ENCODE measurements at regions not wholly inside any gene's neighbourhood (a gene's known extent, or its start where the extent isn't known, plus 50 kb on each side); places are given as distances from the start of the nearest gene placed in this dataset.
"Not testable (repeated sequence)": the region's sequence is repeated elsewhere in the genome, so short reads cannot be mapped to it uniquely, and the experiment has no call there.

- H3K9me3 ChIP-seq (ENCODE audit: severe bottlenecking): peaks cover 3% of the 10 kb centered on the region
- no peaks in the 10 kb centered on the region for H3K36me3 ChIP-seq
- H3K4me3 ChIP-seq (ENCODE audit: low read depth, low read length): no peak overlapping the region
- DNase-seq: no peak
- H3K27me3 ChIP-seq (ENCODE audit: insufficient read depth, low read depth, severe bottlenecking): no peaks in the 10 kb centered on the region
- TF ChIP-seq CTCF (IDR thresholded peaks at IDR 0.05; ENCODE audit: low read depth, low read length): no peak
- H3K27ac ChIP-seq: no peak overlapping the region
Observed at GRCh38 chr11:50333861-50334260, 301.2 kb downstream of the OR4C45 start.

DNA sequence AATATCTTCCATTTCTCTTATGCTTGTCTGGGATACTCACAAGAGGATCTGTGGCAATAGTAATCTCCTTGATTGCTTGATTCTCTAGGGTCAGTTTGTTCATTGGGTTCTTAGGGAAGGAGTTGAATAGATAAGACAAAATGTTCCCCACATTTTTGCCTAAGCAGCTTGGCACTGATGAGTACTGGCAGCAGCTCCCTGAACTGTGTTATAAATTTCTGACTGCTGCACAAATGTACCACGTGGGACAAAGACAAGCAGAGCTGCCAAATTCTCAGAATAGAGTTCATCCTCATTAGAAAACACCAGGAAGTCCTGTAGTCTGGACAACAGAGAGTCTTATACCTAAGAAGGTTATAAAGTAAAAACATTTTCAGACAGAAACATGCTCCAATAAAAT is 304.8 kb downstream of the OR4C45 start:
- H3K27ac ChIP-seq; H3K27me3 ChIP-seq (ENCODE audit: insufficient read depth, low read depth, severe bottlenecking); DNase-seq; H3K36me3 ChIP-seq; H3K4me3 ChIP-seq (ENCODE audit: low read depth, low read length); H3K9me3 ChIP-seq (ENCODE audit: severe bottlenecking): not testable (repeated sequence)

DNA sequence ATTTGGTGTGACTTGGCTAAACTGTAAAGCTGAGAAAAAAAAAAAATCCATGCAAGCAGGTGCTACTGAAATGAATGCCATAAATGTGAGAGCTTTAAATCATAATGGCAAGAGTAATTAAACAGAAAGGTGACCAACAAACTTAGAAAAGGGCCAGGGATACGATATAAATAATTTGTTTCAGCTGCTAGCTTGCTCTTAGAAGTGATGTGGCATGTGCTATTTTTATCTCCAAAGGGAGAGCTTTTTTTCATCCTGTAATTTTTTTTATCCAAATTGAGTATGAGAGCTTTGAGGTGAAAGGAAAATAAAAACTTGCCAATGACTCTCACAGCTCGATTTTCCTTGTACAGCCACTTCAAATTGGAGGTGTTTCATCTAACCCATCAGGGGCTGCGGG is 315.3 kb downstream of the OR4C45 start:
- DNase-seq; H3K36me3 ChIP-seq; H3K4me3 ChIP-seq (ENCODE audit: low read depth, low read length); H3K9me3 ChIP-seq (ENCODE audit: severe bottlenecking); H3K27ac ChIP-seq; H3K27me3 ChIP-seq (ENCODE audit: insufficient read depth, low read depth, severe bottlenecking): not testable (repeated sequence)

DNA sequence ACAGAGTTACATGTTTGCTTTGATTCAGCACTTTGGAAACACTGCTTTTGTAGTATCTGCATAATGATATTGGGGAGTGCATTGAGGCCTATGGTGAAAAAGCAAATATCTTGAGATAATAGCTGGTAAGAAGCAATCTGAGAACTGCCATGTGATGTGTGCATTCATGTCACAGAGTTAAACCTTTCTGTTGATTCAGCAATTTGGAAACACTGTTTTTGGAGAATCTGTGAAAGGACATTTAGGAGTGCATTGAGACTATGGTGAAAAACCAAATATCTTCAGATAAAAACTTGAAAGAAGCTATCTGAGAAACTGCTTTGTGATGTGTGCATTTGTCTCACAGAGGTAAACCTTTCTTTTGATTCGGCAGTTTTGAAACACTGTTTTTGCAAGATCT is 346.8 kb downstream of the OR4C45 start:
- Histone ChIP-seq H3K9me3 (ENCODE audit: severe bottlenecking) (no peaks in the 10 kb centered on the region), H3K27ac (no peak overlapping the region), H3K27me3 (ENCODE audit: insufficient read depth, low read depth, severe bottlenecking) (no peaks in the 10 kb centered on the region), H3K36me3 (no peaks in the 10 kb centered on the region), H3K4me3 (ENCODE audit: low read depth, low read length) (no peak overlapping the region)
- DNase-seq: no peak
- TF ChIP-seq CTCF (IDR thresholded peaks at IDR 0.05; ENCODE audit: low read depth, low read length): no peak

DNA sequence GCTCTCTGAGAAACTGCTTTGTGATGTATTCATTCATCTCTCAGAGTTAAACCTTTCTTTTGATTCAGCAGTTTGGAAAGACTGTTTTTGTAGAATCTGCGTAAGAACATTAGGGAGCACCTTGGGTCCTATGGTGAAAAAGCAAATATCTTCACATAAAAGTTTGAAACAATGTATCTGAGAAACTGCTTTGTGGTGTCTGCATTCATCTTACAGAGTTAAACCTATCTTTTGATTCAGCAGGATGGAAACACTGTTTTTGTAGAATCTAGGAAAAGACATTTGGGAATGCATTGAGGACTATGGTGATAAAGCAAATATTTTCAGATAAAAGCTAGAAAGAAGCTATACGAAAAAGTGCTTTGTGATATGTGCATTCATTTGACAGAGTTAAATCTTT is 361.3 kb downstream of the OR4C45 start:
- H3K9me3 ChIP-seq (ENCODE audit: severe bottlenecking): peaks cover 2% of the 10 kb centered on the region
- DNase-seq: no peak
- no peaks in the 10 kb centered on the region for H3K27me3 ChIP-seq (ENCODE audit: insufficient read depth, low read depth, severe bottlenecking)

DNA sequence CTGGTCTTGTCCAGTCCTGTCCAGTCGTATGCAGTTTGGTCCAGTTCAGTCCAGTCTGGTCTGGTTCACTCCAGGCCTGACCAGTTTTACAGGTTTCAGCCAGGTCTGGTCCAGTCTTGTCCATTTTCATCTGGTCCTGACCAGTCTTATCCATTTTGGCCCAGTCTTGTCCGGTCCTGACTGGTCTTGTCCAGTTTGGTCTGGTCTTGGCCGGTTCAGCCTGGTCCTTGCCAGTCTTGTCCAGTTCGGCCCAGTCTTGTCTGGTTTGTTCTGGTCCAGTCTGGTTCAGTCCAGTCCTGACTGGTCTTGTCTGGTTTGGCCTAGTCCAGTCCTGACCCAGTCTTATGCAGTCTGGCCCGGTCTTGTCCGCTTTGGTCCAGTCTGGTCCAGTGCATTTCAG is 380.2 kb downstream of the OR4C45 start:
- Histone ChIP-seq H3K36me3 (no peaks in the 10 kb centered on the region), H3K4me3 (ENCODE audit: low read depth, low read length) (no peak overlapping the region), H3K27me3 (ENCODE audit: insufficient read depth, low read depth, severe bottlenecking) (no peaks in the 10 kb centered on the region), H3K27ac (no peak overlapping the region), H3K9me3 (ENCODE audit: severe bottlenecking) (peaks cover 3% of the 10 kb centered on the region)
- DNase-seq: no peak
- TF ChIP-seq CTCF (IDR thresholded peaks at IDR 0.05; ENCODE audit: low read depth, low read length): no peak

More for the DNA sequence above, 361.3 kb downstream of the OR4C45 start:
- Histone ChIP-seq H3K36me3 (no peaks in the 10 kb centered on the region), H3K4me3 (ENCODE audit: low read depth, low read length) (no peak overlapping the region), H3K27ac (no peak overlapping the region)
- no peak for TF ChIP-seq CTCF (IDR thresholded peaks at IDR 0.05; ENCODE audit: low read depth, low read length)

DNA sequence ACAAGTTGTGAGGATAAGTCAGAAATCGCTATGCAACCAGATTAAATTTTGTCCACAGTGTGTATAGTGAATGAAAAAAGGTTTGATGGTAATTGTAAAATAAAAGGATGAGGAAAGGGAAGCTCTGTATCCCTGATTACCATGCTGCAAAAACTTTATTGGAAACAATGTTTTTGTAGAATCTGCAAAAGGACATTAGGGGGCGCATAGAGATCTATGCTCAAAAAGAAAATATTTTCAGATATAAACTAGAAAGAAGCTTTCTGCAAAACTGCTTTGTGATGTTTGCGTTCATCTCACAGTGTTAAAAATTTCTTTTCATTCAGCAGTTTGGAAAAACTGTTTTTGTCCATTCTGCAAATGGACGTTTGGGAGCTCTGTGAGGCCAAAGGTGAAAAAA is 390.5 kb downstream of the OR4C45 start:
- H3K27me3 ChIP-seq (ENCODE audit: insufficient read depth, low read depth, severe bottlenecking): no peaks in the 10 kb centered on the region
- no peak overlapping the region for H3K27ac ChIP-seq
- no peaks in the 10 kb centered on the region for H3K9me3 ChIP-seq (ENCODE audit: severe bottlenecking)
- no peaks in the 10 kb centered on the region for H3K36me3 ChIP-seq
- no peak overlapping the region for H3K4me3 ChIP-seq (ENCODE audit: low read depth, low read length)
- no peak for DNase-seq
- no peak for TF ChIP-seq CTCF (IDR thresholded peaks at IDR 0.05; ENCODE audit: low read depth, low read length)
